Spleen (tissue), 11 donors: ENCODE measurements at regions not wholly inside any gene's neighbourhood (a gene's known extent, or its start where the extent isn't known, plus 50 kb on each side); places are given as distances from the start of the nearest gene placed in this dataset.

ENCODE experiments used
- DNase-seq: peaks from one replicate; pipeline ENCODE4 v3.0.0-alpha.2; 2020
- H3K27ac ChIP-seq, 8 donors: fragments of 200-600 bp; sonication (generic) in 7 of 8; 1 replicate in 4 of 8; 2 replicates in 4 of 8; pipeline versions ENCODE4 v1.5.0 to v1.8.0; 2016 to 2021; ENCODE audit warnings: inconsistent platforms in 4 of 8, mild to moderate bottlenecking in 4 of 8, moderate library complexity in 1 of 8
- H3K27me3 ChIP-seq, 7 donors: fragments of 200-600 bp; sonication (generic) in 6 of 7; replicated peaks in 1 of 7; 1 replicate in 4 of 7; 2 replicates in 3 of 7; pipeline versions ENCODE4 v1.5.0 to v1.8.0; 2016 to 2021; ENCODE audit warnings: inconsistent platforms in 3 of 7, mild to moderate bottlenecking in 1 of 7
- H3K36me3 ChIP-seq, 6 donors: fragments of 200-600 bp; sonication (generic) in 5 of 6; 1 replicate in 4 of 6; 2 replicates in 2 of 6; pipeline versions ENCODE4 v1.5.0 to v1.8.0; 2016 to 2021; ENCODE audit warnings: inconsistent platforms in 2 of 6
- H3K4me1 ChIP-seq, 6 donors: fragments of 200-600 bp; sonication (generic) in 5 of 6; 1 replicate in 3 of 6; 2 replicates in 3 of 6; pipeline versions ENCODE4 v1.5.0 to v1.8.0; 2016 to 2021; ENCODE audit warnings: inconsistent platforms in 3 of 6
- H3K4me3 ChIP-seq, 8 donors: fragments of 200-600 bp; sonication (generic) in 7 of 8; 1 replicate in 4 of 8; 2 replicates in 4 of 8; pipeline versions ENCODE4 v1.5.0 to v1.8.0; 2016 to 2021; ENCODE audit warnings: inconsistent platforms in 4 of 8, mild to moderate bottlenecking in 4 of 8, moderate library complexity in 2 of 8
- H3K9me3 ChIP-seq, 8 donors: fragments of 200-600 bp; sonication (generic) in 7 of 8; 1 replicate in 4 of 8; 2 replicates in 4 of 8; pipeline versions ENCODE4 v1.5.0 to v1.8.0; 2016 to 2021; ENCODE audit warnings: inconsistent platforms in 4 of 8
- POLR2A ChIP-seq, 3 donors: fragments of 450-650 bp; IDR thresholded peaks; one replicate each; pipeline ENCODE4 v1.5.1; 2017; ENCODE audit warnings: antibody characterized with exemption in 3 of 3, mild to moderate bottlenecking in 1 of 3
- POLR2AphosphoS5 ChIP-seq, 3 donors: sonication (generic); formaldehyde crosslinking; IDR thresholded peaks; one replicate each; pipeline ENCODE4 v1.5.1; 2017; ENCODE audit warnings: antibody characterized with exemption in 3 of 3
- WGBS, 5 donors: extraction: QIAGEN DNeasy Blood & Tissue Kit in 3 of 5; methylation state at CpG; one replicate each; pipeline versions ENCODE4 v1.1.5 to v1.1.7; 2013 to 2018; 5-methylcytosine and 5-hydroxymethylcytosine counted together
- intact Hi-C: fragments of 100-400 bp; cut with DNase I; formaldehyde crosslinking; loops from one replicate; pipeline ENCODE4 v1.15.0; 2023; ENCODE audit warnings: low total_unique reads
- TF ChIP-seq, protein P1 (sequence below), 11 experiments: fragments of 200-600 bp in 7 of 11; fragments of 450-650 bp in 4 of 11; sonication (generic) in 4 of 11; IDR thresholded peaks in 8 of 11; conservative IDR thresholded peaks in 3 of 11; 1 replicate in 7 of 11; 2 replicates in 4 of 11; pipeline versions ENCODE4 v1.4.0 to v1.8.0; 2016 to 2021; ENCODE audit warnings: antibody characterized with exemption in 11 of 11, inconsistent platforms in 4 of 11, mild to moderate bottlenecking in 1 of 11
- donor health status: healthy with polysubstance abuse.
- donor health status: DM: no; HTN: no; CAD: no; lungs with moderate emphysema.
- donor health status: DM: no; HTN: no; CAD: no.
- donor health status: Bipolar disorder and iron deficiency.
- donor health status: healthy.
- donor health status: DM: no; HTN: no; CAD: no.
- donor health status: DM: yes; HTN: yes; CAD: no.

DNA sequence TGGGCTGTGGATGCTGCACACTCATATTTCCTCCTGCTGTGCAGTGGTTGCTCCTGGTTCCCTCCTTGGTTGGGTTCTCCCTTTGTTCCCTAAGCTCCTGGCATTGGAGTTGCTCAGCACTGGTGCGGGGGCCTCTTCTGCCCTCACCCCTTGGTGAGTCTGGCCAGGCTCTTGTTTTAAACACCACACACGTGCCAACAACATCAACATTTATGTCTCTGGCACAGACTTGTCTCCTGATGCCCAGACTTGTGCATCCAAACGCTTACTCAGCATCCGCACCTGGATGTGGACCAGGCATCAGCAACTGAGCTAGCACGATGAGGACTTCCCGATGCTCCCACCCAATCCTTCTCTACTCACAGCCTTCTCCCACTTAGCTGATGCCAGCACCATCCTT is 627.6 kb downstream of the NPHP4 start:
- Histone ChIP-seq H3K4me3 (no peak overlapping the region), H3K9me3 (peaks cover 0 to 2% (median 0%) of the 10 kb centered on the region in 8 donors), H3K36me3 (no peaks in the 10 kb centered on the region), H3K4me1 (no peaks in the 10 kb centered on the region), H3K27me3 (peaks cover 0 to 12% (median 0%) of the 10 kb centered on the region in 7 donors), H3K27ac (no peak overlapping the region)
- WGBS, 5 donors = 84 to 90% (median 85%) methylated on average over 6 of the region's 6 CpGs
- intact Hi-C loops = no loop called here
- DNase-seq = no peak
- TF ChIP-seq POLR2AphosphoS5 (IDR thresholded peaks at IDR 0.05) (no peak), POLR2A (IDR thresholded peaks at IDR 0.05) (no peak)
- TF ChIP-seq, protein P1, sequence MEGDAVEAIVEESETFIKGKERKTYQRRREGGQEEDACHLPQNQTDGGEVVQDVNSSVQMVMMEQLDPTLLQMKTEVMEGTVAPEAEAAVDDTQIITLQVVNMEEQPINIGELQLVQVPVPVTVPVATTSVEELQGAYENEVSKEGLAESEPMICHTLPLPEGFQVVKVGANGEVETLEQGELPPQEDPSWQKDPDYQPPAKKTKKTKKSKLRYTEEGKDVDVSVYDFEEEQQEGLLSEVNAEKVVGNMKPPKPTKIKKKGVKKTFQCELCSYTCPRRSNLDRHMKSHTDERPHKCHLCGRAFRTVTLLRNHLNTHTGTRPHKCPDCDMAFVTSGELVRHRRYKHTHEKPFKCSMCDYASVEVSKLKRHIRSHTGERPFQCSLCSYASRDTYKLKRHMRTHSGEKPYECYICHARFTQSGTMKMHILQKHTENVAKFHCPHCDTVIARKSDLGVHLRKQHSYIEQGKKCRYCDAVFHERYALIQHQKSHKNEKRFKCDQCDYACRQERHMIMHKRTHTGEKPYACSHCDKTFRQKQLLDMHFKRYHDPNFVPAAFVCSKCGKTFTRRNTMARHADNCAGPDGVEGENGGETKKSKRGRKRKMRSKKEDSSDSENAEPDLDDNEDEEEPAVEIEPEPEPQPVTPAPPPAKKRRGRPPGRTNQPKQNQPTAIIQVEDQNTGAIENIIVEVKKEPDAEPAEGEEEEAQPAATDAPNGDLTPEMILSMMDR (IDR thresholded peaks at IDR 0.05 in 8 of 11, conservative IDR thresholded peaks at IDR 0.05 in 3 of 11) = no peak

DNA sequence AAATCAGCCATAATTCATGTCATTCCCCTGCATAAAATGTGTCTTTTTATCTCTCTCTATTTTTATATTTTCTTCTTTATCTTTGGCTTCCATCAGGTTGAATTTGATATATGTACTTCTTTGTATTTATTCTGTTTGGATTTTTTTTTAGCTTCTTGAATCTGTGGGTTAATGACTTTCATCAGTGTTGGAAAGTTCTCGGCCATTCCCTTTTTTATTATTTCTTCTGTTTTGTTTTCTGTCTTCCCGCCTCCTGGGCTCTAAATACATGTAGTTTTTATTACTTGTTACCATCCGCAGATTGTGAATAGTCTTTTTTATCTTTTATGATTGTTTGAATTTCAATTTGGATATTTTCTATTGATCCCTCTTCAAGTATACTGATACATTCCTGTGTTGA is 637.5 kb downstream of the NPHP4 start:
- Histone ChIP-seq H3K27ac (no peak overlapping the region), H3K4me3 (no peak overlapping the region), H3K36me3 (no peaks in the 10 kb centered on the region), H3K27me3 (peaks cover 0 to 20% (median 0%) of the 10 kb centered on the region in 7 donors), H3K9me3 (peaks cover 0 to 47% (median 33%) of the 10 kb centered on the region in 8 donors), H3K4me1 (no peaks in the 10 kb centered on the region)
- TF ChIP-seq, protein P1 (IDR thresholded peaks at IDR 0.05 in 8 of 11, conservative IDR thresholded peaks at IDR 0.05 in 3 of 11) = no peak
- no peak for TF ChIP-seq POLR2A (IDR thresholded peaks at IDR 0.05)
- TF ChIP-seq POLR2AphosphoS5 (IDR thresholded peaks at IDR 0.05) = no peak
- 79 to 85% (median 84%) methylated on average over 3 of the region's 3 CpGs for WGBS, 5 donors
- DNase-seq = no peak
- intact Hi-C loops = no loop called here

DNA sequence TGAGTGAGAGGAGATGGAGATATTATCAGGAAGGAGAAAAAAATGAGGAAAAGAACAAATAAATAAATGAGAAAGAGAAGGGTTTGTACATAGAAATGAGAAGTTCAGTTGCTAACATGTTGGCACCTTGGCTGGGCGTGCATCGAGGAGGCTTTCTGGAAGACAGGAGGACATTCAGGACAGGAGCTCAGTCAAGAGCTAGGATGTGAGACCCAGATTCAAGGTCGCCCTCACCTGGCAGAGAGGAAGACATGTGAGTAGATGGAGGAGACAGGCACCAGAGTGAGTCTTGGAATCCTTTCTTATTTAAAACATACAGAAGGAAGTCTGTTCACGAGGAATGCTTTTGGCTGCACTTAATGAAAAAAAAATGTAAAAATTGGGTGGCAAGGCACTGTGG is 640.9 kb downstream of the NPHP4 start:
- Histone ChIP-seq H3K4me3 (no peak overlapping the region), H3K27me3 (peaks cover 0 to 10% (median 0%) of the 10 kb centered on the region in 7 donors), H3K9me3 (peaks cover 0 to 13% (median 10%) of the 10 kb centered on the region in 8 donors), H3K27ac (no peak overlapping the region), H3K36me3 (no peaks in the 10 kb centered on the region), H3K4me1 (no peaks in the 10 kb centered on the region)
- no peak for DNase-seq
- 68 to 77% (median 73%) methylated on average over 4 of the region's 4 CpGs for WGBS, 5 donors
- intact Hi-C loops = no loop called here
- TF ChIP-seq, protein P1 (IDR thresholded peaks at IDR 0.05 in 8 of 11, conservative IDR thresholded peaks at IDR 0.05 in 3 of 11) = no peak

DNA sequence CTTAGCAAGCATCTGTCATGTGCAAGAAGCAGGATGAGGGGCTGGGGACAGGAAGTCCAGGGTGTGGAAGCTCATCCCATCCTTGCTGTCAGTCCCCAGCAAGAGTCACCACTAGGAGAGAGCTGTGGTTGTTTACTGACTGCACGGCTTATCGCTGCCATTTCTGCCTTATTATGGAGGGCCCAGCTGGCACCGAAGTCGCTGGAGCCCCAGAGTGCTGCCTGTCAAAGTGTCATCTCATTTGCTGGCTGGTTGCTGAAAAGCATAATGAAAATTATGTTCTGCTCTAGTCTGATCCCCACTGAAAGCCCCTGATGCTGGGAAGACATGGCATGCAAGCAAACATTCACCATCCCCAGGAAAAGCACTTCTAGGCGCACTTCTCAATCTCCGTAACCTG is 642.7 kb downstream of the NPHP4 start:
- intact Hi-C loops = no loop called here
- H3K4me1 ChIP-seq = no peaks in the 10 kb centered on the region
- no peaks in the 10 kb centered on the region for H3K36me3 ChIP-seq
- DNase-seq = no peak
- no peak overlapping the region for H3K4me3 ChIP-seq
- 85 to 93% (median 88%) methylated on average over 6 of the region's 6 CpGs for WGBS, 5 donors
- TF ChIP-seq, protein P1 (IDR thresholded peaks at IDR 0.05 in 8 of 11, conservative IDR thresholded peaks at IDR 0.05 in 3 of 11) = no peak
- TF ChIP-seq POLR2A (IDR thresholded peaks at IDR 0.05) (no peak), POLR2AphosphoS5 (IDR thresholded peaks at IDR 0.05) (no peak)
- H3K27me3 ChIP-seq = peaks cover 0 to 4% (median 0%) of the 10 kb centered on the region in 7 donors
- no peaks in the 10 kb centered on the region for H3K9me3 ChIP-seq
- H3K27ac ChIP-seq = no peak overlapping the region
